T-helper 1 cell (primary cell): ENCODE measurements at regions not wholly inside any gene's neighbourhood (a gene's known extent, or its start where the extent isn't known, plus 50 kb on each side); places are given as distances from the start of the nearest gene placed in this dataset.
"Not testable (repeated sequence)": the region's sequence is repeated elsewhere in the genome, so short reads cannot be mapped to it uniquely, and the experiment has no call there.

Experiments
- DNase-seq, 5 donors: peaks; one replicate each; pipeline ENCODE4 v3.0.0-alpha.2; 2012 to 2020

- DNase-seq, result no peak
Measured at GRCh38 chr2:38243186-38243880, 133.7 kb downstream of the ATL2 start.

GRCh38 chr2:38239452-38239851 lies 137.6 kb downstream of the ATL2 start:
- DNase-seq, result no peak

GRCh38 chr2:38238705-38239104 lies 138.4 kb downstream of the ATL2 start:
- DNase-seq, result not testable (repeated sequence)

GRCh38 chr2:38237311-38237710 lies 139.8 kb downstream of the ATL2 start:
- DNase-seq, result no peak

- no peak for DNase-seq
Measured at GRCh38 chr2:38233231-38233983, 143.7 kb downstream of the ATL2 start.

- DNase-seq, result no peak
Measured at GRCh38 chr2:38232454-38232853, 144.6 kb downstream of the ATL2 start.

- no peak for DNase-seq
Measured at GRCh38 chr2:38230756-38231155, 146.3 kb downstream of the ATL2 start.

GRCh38 chr2:38228753-38229152 lies 148.3 kb downstream of the ATL2 start:
- no peak for DNase-seq

- no peak for DNase-seq
Measured at GRCh38 chr2:38224821-38225437, 149.0 kb upstream of the CYP1B1 start.

- no peak for DNase-seq
Measured at GRCh38 chr2:38224181-38224580, 148.2 kb upstream of the CYP1B1 start.

GRCh38 chr2:38223256-38223655 lies 147.3 kb upstream of the CYP1B1 start:
- DNase-seq, result no peak

- no peak for DNase-seq
Measured at GRCh38 chr2:38220164-38220563, 144.2 kb upstream of the CYP1B1 start.

GRCh38 chr2:38218995-38219394 lies 143.0 kb upstream of the CYP1B1 start:
- DNase-seq, result no peak

- no peak for DNase-seq
Measured at GRCh38 chr2:38218591-38218991, 142.6 kb upstream of the CYP1B1 start.

GRCh38 chr2:38217401-38218188 lies 141.6 kb upstream of the CYP1B1 start:
- no peak for DNase-seq

- no peak for DNase-seq
Measured at GRCh38 chr2:38216886-38217285, 140.9 kb upstream of the CYP1B1 start.

- DNase-seq, result no peak
Measured at GRCh38 chr2:38215993-38216392, 140.0 kb upstream of the CYP1B1 start.

GRCh38 chr2:38215522-38215921 lies 139.6 kb upstream of the CYP1B1 start:
- DNase-seq, result no peak

- DNase-seq, result peak in 2 of 5 donors; percentile 2 to 53
Measured at GRCh38 chr2:38214209-38214717, 138.3 kb upstream of the CYP1B1 start.

GRCh38 chr2:38213619-38214167 lies 137.7 kb upstream of the CYP1B1 start:
- peak in 1 of 5 donors; percentile 45 for DNase-seq

- DNase-seq, result no peak
Measured at GRCh38 chr2:38212312-38212711, 136.4 kb upstream of the CYP1B1 start.

GRCh38 chr2:38207168-38207567 lies 131.2 kb upstream of the CYP1B1 start:
- no peak for DNase-seq

GRCh38 chr2:38203446-38203810 lies 127.5 kb upstream of the CYP1B1 start:
- DNase-seq, result no peak
